GM12873 (cell line): ENCODE measurements at regions not wholly inside any gene's neighbourhood (a gene's known extent, or its start where the extent isn't known, plus 50 kb on each side); places are given as distances from the start of the nearest gene placed in this dataset.

Source experiments
- TF ChIP-seq, protein P1 (sequence below): IDR thresholded peaks from 2 replicates; pipeline ENCODE4 v1.5.1; 2012; ENCODE audit warnings: low read depth, mild to moderate bottlenecking, moderate library complexity, low read length, control low read depth; ENCODE audit not compliant: insufficient read depth; ENCODE audit errors: missing control alignments

DNA sequence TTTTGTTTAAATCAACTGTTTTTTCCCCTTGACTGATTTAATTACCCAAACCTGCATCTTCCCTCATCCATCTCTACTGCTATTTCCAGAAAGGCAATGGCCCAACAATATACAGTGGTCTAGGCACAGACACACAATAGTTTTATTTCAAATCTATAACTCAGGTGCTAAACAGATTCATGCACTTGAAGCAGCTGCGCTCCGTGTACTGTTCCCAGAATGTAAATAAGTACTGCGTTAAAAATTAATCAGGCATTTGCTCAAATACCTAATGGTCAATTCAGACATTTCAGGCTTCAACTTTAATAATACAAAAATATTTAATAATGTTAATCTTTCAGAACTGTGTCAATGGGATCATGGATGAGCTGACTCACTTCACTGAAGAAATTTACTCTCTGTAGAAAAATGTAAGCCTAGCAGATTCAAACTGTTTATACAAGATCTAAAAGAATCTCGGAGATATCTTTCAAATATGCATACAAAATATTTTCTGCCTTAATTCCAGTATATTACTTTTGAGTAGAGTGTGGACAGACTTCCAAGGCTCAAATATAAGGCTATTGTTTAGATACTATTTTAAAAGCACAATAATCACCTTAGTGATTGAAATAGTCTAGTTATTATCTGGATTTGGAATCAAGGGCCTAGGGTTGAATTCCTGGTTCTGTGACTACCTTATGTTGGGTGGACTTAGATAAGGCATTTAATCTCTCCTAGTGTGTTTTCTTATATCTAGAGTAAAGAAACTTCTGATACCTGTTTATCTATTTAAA lies 97.4 kb upstream of the PSMD7 start:
- TF ChIP-seq, protein P1, sequence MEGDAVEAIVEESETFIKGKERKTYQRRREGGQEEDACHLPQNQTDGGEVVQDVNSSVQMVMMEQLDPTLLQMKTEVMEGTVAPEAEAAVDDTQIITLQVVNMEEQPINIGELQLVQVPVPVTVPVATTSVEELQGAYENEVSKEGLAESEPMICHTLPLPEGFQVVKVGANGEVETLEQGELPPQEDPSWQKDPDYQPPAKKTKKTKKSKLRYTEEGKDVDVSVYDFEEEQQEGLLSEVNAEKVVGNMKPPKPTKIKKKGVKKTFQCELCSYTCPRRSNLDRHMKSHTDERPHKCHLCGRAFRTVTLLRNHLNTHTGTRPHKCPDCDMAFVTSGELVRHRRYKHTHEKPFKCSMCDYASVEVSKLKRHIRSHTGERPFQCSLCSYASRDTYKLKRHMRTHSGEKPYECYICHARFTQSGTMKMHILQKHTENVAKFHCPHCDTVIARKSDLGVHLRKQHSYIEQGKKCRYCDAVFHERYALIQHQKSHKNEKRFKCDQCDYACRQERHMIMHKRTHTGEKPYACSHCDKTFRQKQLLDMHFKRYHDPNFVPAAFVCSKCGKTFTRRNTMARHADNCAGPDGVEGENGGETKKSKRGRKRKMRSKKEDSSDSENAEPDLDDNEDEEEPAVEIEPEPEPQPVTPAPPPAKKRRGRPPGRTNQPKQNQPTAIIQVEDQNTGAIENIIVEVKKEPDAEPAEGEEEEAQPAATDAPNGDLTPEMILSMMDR = no peak

DNA sequence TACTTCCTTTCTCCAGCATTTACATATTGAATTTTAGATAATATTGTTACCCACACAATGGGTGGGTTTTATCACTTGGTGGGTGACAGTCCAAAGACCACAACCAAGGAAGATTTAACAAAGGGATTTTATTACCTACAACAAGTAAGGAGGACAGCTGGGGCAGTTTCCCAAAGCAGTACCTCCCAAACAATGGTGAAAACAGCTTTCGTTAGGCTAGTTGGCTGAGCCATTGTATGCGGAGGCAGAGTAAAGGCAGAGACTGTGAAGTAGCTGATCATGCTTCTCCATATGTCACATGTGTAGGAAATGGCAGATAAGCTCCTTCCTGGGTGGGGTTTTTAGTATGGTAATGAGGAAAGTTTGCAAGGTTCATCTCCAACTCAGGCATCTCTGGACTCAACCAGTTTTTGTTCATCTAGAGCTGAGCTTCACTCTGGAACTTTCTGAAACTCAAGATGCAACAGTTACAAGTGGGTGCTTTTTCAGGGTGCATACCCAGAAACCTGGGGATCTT lies 104.3 kb upstream of the PSMD7 start:
- TF ChIP-seq, protein P1 = no peak

DNA sequence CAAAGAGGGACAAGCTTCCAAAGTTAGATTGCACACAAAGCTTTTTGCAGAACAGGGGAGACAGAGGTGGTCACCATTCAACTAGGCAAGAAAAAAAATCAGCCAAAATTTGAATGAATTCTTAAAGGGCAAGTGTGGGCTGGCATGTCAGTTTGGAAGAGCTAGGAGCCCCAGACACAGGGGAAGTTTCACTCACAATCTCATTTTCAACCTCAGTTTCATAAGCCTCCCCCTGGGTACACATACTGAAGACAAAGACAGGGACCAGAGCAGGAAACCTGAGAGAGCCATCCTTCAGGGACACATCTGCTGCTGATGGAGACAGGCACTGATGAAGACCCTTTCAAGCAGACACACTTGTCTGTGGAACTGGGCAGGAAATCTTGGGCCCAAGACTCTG lies 106.3 kb upstream of the PSMD7 start:
- TF ChIP-seq, protein P1 = no peak

DNA sequence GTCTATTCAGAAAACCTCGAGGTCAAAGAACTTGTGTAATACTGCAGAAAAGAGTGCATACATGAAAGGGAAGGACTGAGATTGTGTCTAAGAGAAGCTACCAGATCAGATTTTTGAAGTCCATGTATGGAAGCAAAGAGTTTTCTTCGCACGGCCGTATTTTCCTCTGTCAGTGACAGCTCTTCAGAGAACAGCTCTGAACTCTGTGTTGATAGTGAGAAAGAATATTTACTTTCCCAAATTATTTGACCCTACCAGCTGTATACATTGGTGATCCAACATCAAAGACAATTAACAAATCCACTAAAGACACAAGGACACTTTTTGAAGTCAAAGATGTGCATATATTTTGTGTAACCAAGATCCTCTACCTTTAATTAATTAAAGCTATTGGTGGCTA lies 107.8 kb upstream of the PSMD7 start:
- TF ChIP-seq, protein P1 = no peak

DNA sequence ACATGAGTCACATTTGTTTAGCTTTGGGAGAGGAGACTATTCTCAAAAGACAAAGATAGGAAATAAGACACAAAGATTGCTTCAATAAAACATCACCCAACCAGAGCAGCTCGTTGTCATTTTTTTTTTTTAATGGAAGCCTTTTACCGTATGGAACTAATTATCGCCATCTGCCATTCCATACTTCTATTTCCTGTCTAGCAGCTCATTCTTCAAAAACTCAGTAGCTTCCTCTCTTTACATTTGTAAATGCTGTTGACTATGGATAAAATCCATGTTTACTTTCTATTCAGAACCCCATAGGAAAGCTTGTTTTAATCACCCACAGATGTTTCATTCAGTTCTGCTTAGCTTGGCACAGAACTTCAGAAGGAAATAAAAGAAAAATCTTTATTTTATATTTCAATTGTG lies 110.0 kb upstream of the PSMD7 start:
- TF ChIP-seq, protein P1 = no peak

DNA sequence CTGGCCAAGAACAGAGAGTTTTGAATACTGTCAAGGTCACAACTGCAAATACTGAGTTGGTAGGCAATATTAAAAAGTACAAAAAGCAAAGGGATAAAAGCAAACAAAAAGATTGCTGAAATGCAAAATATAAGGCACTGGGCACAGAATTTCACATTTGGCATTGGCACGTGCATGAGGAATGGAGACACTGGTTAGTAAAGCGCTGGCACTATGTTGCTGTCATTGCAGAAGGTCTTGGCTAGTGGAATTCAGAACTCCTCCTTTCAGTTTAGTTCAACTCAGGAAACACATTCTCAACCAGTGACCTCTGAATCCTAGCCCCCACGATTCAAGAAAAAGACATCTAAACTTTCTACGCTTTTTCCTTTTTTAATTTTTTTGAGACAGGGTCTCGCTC lies 111.8 kb upstream of the PSMD7 start:
- TF ChIP-seq, protein P1 = no peak

DNA sequence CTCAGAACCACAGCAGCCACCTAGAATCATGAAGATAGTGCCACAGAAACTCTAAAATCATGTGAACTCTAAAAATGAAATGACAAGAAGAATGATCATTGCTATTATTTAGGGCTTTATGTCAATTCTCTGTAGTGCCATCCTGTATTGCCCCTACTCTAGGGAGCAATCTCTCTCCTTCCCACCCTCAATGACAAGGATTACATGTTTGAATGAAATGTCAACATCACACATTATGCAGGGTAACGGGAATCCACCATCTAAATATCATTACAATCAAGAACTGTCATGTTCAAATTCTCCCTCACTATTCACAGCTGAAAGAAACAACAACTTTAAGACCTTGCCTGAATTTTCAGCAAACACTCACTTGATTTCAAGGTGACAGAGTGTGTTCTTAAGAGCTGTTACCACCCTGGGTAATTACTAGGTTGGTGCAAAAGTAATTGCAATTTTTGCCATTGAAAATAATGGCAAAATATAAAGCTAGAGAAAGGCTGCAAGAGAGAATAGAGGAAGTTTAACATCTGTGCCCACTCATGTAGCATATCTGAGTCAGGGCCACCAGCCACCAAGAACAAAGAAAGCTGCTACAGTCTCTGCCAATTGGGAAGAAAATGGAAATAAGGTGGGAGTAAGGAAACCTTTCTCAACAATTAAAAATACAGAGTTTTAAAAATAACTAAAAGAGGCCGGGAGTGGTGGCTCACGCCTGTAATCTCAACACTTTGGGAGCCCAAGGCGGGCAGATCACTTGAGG lies 112.8 kb upstream of the PSMD7 start:
- TF ChIP-seq, protein P1 = no peak
